ENCODE measurements at regions not wholly inside any gene's neighbourhood (a gene's known extent, or its start where the extent isn't known, plus 50 kb on each side); places are given as distances from the start of the nearest gene placed in this dataset.

GRCh38 chr1:38527373-38527966, 332.1 kb downstream of the RRAGC start:
- DNase-seq (ENCODE audit: low spot score in 2 of 2) = peak; percentile 41 to 56
- peak; percentile 99 for ATAC-seq (ENCODE audit: low read depth)
- Mint-ChIP-seq H3K4me3 (peak overlapping the region; percentile 79), H3K27me3 (peaks cover 4% of the 10 kb centered on the region), H3K4me1 (peaks cover 13% of the 10 kb centered on the region), H3K36me3 (no peaks in the 10 kb centered on the region), H3K27ac (peak overlapping the region; percentile 85), H3K9me3 (peaks cover 3% of the 10 kb centered on the region)

DNA sequence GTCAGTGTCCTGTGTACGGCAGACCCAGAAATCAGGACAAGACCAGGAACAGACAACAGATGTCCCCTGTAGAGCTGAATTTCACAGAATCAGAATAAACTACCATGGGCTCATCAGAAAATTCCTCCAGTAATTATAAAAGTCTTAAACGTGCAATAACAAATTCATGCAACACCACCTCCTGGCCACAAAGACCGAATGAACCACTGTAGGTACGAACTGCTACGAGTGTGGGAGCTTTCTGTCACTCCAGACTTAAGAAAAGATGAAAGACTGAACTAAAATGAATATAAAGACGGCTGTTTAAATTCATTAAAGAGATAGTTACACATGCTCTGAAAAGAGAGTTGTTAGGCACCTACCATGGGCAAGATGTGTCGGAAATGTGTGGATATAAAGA, 333.5 kb downstream of the RRAGC start:
- Mint-ChIP-seq H3K27ac (peak overlapping the region; percentile 17), H3K36me3 (no peaks in the 10 kb centered on the region), H3K9me3 (peaks cover 3% of the 10 kb centered on the region), H3K4me3 (no peak overlapping the region), H3K27me3 (peaks cover 4% of the 10 kb centered on the region), H3K4me1 (peaks cover 13% of the 10 kb centered on the region)
- ATAC-seq (ENCODE audit: low read depth) (no peak), DNase-seq (ENCODE audit: low spot score in 2 of 2) (no peak)

DNA sequence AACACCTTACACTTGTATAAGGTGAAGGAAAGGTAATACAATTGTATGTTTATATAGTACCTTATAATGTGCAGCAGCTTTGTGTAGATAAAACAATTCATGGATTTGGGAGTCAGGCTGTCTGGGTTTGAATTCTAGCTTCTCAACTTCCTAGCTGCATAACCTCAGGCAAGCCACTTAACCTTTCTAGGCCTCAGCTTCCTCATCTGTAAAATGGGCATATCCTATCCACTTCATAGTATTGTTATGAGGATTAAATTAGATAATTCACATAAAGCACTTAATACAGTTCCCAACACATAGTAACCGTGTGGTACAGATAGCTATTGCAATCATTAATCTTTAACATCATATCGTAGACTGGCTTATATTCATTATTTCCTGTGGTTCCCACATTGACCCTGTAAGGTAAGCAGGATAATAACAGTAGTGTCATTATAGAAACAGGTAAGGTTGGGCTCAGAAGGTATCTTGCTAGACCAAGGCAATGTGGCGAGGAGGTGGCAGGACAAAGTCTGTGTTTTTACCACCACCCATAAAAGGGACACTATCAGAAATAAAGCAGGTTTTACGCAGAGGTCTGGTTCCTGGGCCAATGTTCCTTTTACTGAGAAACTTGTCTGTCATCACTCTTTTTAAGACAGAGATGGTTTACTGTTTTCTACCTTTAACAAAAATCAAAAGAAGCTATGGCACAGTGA, 334.1 kb downstream of the RRAGC start:
- Mint-ChIP-seq H3K9me3 (peaks cover 3% of the 10 kb centered on the region), H3K36me3 (no peaks in the 10 kb centered on the region), H3K27ac (no peak overlapping the region), H3K4me1 (peaks cover 13% of the 10 kb centered on the region), H3K27me3 (peaks cover 4% of the 10 kb centered on the region), H3K4me3 (no peak overlapping the region)
- no peak for DNase-seq (ENCODE audit: low spot score in 2 of 2)
- ATAC-seq (ENCODE audit: low read depth) = no peak

GRCh38 chr1:38524025-38524641, 335.4 kb downstream of the RRAGC start:
- Mint-ChIP-seq H3K36me3 (no peaks in the 10 kb centered on the region), H3K4me1 (peaks cover 18% of the 10 kb centered on the region), H3K9me3 (peaks cover 3% of the 10 kb centered on the region), H3K4me3 (no peak overlapping the region), H3K27ac (no peak overlapping the region), H3K27me3 (peaks cover 4% of the 10 kb centered on the region)
- ATAC-seq (ENCODE audit: low read depth) (no peak), DNase-seq (ENCODE audit: low spot score in 2 of 2) (no peak)

- Mint-ChIP-seq H3K4me3 (no peak overlapping the region), H3K9me3 (peaks cover 3% of the 10 kb centered on the region), H3K36me3 (no peaks in the 10 kb centered on the region), H3K4me1 (peaks cover 18% of the 10 kb centered on the region), H3K27me3 (peaks cover 4% of the 10 kb centered on the region), H3K27ac (no peak overlapping the region)
- ATAC-seq (ENCODE audit: low read depth) = no peak
- DNase-seq (ENCODE audit: low spot score in 2 of 2) = no peak
These were observed 336.0 kb downstream of the RRAGC start for GRCh38 chr1:38523568-38523939.

GRCh38 chr1:38522915-38523567, 336.5 kb downstream of the RRAGC start:
- H3K27me3 Mint-ChIP-seq = peaks cover 4% of the 10 kb centered on the region
- peaks cover 1% of the 10 kb centered on the region for H3K9me3 Mint-ChIP-seq

DNA sequence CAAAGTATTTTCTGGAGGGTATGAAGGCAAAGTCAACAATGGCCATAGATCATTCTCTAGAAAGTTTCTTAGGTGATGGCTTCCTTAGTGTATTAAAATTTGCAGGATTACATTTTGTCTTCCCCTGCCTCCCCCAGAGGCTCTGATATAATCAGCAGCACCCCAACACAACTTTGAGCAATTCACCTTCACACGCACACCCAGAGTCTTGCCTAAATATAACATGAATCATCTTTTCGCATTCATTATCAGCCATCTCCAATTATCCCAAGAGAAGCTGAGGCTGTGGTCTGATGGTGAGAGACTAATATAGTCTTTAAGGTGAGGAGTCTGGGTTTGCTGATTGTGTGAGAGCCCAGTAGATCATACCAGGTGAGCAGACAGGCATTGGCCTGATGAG, 343.0 kb downstream of the RRAGC start:
- Mint-ChIP-seq H3K9me3 (no peaks in the 10 kb centered on the region), H3K4me3 (no peak overlapping the region), H3K27me3 (no peaks in the 10 kb centered on the region), H3K27ac (no peak overlapping the region), H3K36me3 (no peaks in the 10 kb centered on the region), H3K4me1 (peaks cover 6% of the 10 kb centered on the region)
- DNase-seq (ENCODE audit: low spot score in 2 of 2) (no peak), ATAC-seq (ENCODE audit: low read depth) (no peak)

More at GRCh38 chr1:38522915-38523567, 336.5 kb downstream of the RRAGC start:
- Mint-ChIP-seq H3K36me3 (no peaks in the 10 kb centered on the region), H3K4me1 (peaks cover 18% of the 10 kb centered on the region), H3K27ac (no peak overlapping the region), H3K4me3 (no peak overlapping the region)
- no peak for ATAC-seq (ENCODE audit: low read depth)
- no peak for DNase-seq (ENCODE audit: low spot score in 2 of 2)

DNA sequence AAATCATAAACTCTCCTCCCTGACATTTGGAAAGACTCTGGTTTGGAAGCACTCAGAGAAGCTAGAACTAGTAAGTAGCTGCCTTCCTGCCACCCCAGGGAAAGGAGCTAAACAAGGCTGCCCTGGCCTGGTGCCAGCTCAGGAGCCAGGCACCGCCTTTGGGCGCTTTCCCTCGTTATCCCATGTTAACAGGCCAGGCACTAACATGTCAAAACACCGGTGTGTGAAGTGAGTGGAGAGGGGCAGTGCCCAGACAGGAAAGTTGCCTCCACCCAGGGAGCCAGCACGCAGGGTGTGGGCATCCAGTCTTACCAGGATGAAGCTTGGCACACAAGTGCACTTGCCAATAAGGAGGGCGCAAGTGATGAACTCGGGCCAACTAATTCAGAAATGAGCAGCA, 346.8 kb downstream of the RRAGC start:
- Mint-ChIP-seq H3K36me3 (no peaks in the 10 kb centered on the region), H3K27ac (no peak overlapping the region), H3K27me3 (peaks cover 23% of the 10 kb centered on the region), H3K4me3 (no peak overlapping the region), H3K4me1 (peaks cover 2% of the 10 kb centered on the region), H3K9me3 (no peaks in the 10 kb centered on the region)
- no peak for ATAC-seq (ENCODE audit: low read depth)
- DNase-seq (ENCODE audit: low spot score in 2 of 2) = no peak

DNA sequence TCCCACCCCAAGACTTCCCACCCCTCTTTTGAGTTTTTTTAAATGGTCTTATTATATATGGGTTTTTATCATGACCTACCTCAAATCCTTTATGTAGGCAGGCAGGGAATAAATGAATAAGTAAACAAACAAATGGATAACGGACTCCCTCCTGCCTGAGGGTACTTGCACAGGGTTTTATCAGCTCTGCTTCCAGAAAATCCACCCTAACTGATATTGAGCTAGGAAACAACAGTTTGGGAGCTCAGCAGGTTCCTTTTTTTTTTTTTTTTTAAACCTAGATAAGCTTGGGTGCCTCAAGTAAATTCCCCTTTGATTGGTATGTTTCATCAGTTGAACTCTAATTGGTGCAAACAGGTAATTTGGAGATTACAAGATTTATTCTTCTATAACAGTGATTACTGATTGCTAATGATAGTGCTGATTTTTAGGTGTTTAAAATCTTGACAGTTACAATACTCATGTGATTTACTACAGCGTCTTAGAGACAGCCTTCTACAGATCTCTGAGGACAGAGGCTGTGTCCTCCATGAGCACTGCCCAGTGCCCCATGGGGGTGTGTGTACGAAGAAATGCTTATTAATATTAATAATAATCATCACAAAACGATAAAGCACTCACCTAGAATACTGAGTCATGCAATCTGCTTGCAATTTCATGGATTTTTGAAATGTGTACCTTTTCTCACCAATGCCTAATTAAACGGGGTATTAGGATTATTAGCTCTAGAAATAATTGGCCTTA, 347.4 kb downstream of the RRAGC start:
- ATAC-seq (ENCODE audit: low read depth) (no peak), DNase-seq (ENCODE audit: low spot score in 2 of 2) (no peak)
- H3K36me3 Mint-ChIP-seq = no peaks in the 10 kb centered on the region
- H3K27me3 Mint-ChIP-seq = peaks cover 23% of the 10 kb centered on the region
- no peak overlapping the region for H3K27ac Mint-ChIP-seq
- H3K4me1 Mint-ChIP-seq = peaks cover 2% of the 10 kb centered on the region
- H3K4me3 Mint-ChIP-seq = no peak overlapping the region
- no peaks in the 10 kb centered on the region for H3K9me3 Mint-ChIP-seq

- no peaks in the 10 kb centered on the region for H3K36me3 Mint-ChIP-seq
- no peak overlapping the region for H3K27ac Mint-ChIP-seq
- H3K9me3 Mint-ChIP-seq = no peaks in the 10 kb centered on the region
- peaks cover 9% of the 10 kb centered on the region for H3K4me1 Mint-ChIP-seq
- ATAC-seq (ENCODE audit: low read depth) (no peak), DNase-seq (ENCODE audit: low spot score in 2 of 2) (no peak)
- no peak overlapping the region for H3K4me3 Mint-ChIP-seq
- peaks cover 32% of the 10 kb centered on the region for H3K27me3 Mint-ChIP-seq
These were observed 351.3 kb downstream of the RRAGC start for GRCh38 chr1:38508232-38508631.

GRCh38 chr1:38507563-38507962, 352.0 kb downstream of the RRAGC start:
- peaks cover 32% of the 10 kb centered on the region for H3K27me3 Mint-ChIP-seq
- H3K36me3 Mint-ChIP-seq = no peaks in the 10 kb centered on the region
- no peak overlapping the region for H3K27ac Mint-ChIP-seq
- ATAC-seq (ENCODE audit: low read depth) (no peak), DNase-seq (ENCODE audit: low spot score in 2 of 2) (no peak)
- no peaks in the 10 kb centered on the region for H3K9me3 Mint-ChIP-seq
- H3K4me3 Mint-ChIP-seq = no peak overlapping the region
- H3K4me1 Mint-ChIP-seq = peaks cover 12% of the 10 kb centered on the region

DNA sequence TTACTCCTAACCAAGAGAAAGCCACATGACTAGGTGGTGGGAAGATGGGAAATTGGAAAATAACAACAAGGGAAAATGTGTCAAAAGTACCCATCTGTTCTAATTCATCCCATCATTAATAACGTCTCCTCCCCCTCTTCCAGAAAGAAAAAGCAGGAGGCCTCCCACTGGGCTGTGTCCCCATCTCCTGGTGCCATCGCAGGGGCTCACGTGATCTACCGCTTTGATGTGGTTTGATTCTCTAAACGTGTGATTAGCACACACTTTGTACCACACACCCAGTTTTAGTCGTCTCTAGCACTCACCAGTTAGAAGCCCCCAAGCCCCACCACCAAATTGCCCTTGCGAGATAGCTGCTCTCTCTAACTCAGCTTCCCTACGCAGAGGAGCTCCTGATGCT, 353.6 kb downstream of the RRAGC start:
- Mint-ChIP-seq H3K4me3 (no peak overlapping the region), H3K36me3 (no peaks in the 10 kb centered on the region), H3K27me3 (peaks cover 29% of the 10 kb centered on the region), H3K4me1 (peaks cover 14% of the 10 kb centered on the region), H3K27ac (no peak overlapping the region), H3K9me3 (no peaks in the 10 kb centered on the region)
- ATAC-seq (ENCODE audit: low read depth) (no peak), DNase-seq (ENCODE audit: low spot score in 2 of 2) (no peak)

GRCh38 chr1:38502758-38503157, 356.8 kb downstream of the RRAGC start:
- no peak overlapping the region for H3K4me3 Mint-ChIP-seq
- H3K27ac Mint-ChIP-seq = no peak overlapping the region
- no peaks in the 10 kb centered on the region for H3K9me3 Mint-ChIP-seq
- no peaks in the 10 kb centered on the region for H3K36me3 Mint-ChIP-seq
- peaks cover 9% of the 10 kb centered on the region for H3K27me3 Mint-ChIP-seq
- peaks cover 28% of the 10 kb centered on the region for H3K4me1 Mint-ChIP-seq
- DNase-seq (ENCODE audit: low spot score in 2 of 2) (peak in 1 of 2 donors; percentile 38), ATAC-seq (ENCODE audit: low read depth) (peak; percentile 83)

GRCh38 chr1:38500891-38501290, 358.7 kb downstream of the RRAGC start:
- Mint-ChIP-seq H3K9me3 (no peaks in the 10 kb centered on the region), H3K27ac (no peak overlapping the region), H3K4me3 (no peak overlapping the region), H3K36me3 (no peaks in the 10 kb centered on the region), H3K4me1 (peaks cover 25% of the 10 kb centered on the region), H3K27me3 (peaks cover 5% of the 10 kb centered on the region)
- no peak for DNase-seq (ENCODE audit: low spot score in 2 of 2)
- ATAC-seq (ENCODE audit: low read depth) = no peak

All from memory B cell (primary cell).